T-helper 17 cell (primary cell): ENCODE measurements at regions not wholly inside any gene's neighbourhood (a gene's known extent, or its start where the extent isn't known, plus 50 kb on each side); places are given as distances from the start of the nearest gene placed in this dataset.

ENCODE experiments used
- ATAC-seq: fragments of 150-1000 bp; cut with Tn5 transposase; 2 replicates; pipeline ENCODE4 v1.10.0; 2021; ENCODE audit warnings: mild to moderate bottlenecking, moderate library complexity
- DNase-seq, 3 donors: peaks; one replicate each; pipeline versions ENCODE4 v3.0.0 to v3.0.0-alpha.2; 2020 to 2021
- H3K9me3 ChIP-seq: one replicate; pipeline ENCODE4 v1.7.0; 2013; ENCODE audit warnings: low read length, mild to moderate bottlenecking; ENCODE audit not compliant: control insufficient read depth, poor library complexity, severe bottlenecking
- H3K27ac Mint-ChIP-seq: one replicate; pipeline ENCODE4 v1.8.0; 2022; ENCODE audit warnings: mild to moderate bottlenecking, moderate library complexity, mixed read lengths
- H3K27me3 Mint-ChIP-seq: one replicate; pipeline ENCODE4 v1.8.0; 2022; ENCODE audit warnings: mixed read lengths
- H3K36me3 Mint-ChIP-seq: one replicate; pipeline ENCODE4 v1.8.0; 2022; ENCODE audit warnings: low read depth, mixed read lengths
- H3K4me1 Mint-ChIP-seq: one replicate; pipeline ENCODE4 v1.8.0; 2022; ENCODE audit warnings: mild to moderate bottlenecking, mixed read lengths
- H3K4me3 Mint-ChIP-seq: one replicate; pipeline ENCODE4 v1.8.0; 2022; ENCODE audit warnings: mild to moderate bottlenecking, moderate library complexity, mixed read lengths

DNA sequence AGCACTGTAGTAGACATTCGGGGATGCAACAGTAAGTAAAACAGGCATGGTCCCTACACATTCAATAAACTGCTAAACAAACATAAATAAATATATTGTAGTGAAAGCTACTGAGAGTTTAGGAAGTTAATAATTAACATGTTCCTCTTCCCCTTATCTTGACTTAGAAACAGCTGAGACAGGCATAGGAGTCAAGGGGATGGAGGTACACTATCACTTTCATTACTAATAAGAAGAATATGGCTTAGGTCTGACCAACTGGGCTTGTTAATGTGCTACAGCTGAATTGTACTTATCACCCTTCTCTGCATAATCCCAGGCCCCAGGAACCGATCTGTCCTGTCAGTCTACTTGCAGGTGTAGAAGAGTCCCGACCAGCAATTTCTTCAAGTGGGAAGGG lies 116.3 kb upstream of the DAZL start:
- peaks cover 2% of the 10 kb centered on the region for H3K36me3 Mint-ChIP-seq
- no peak overlapping the region for H3K27ac Mint-ChIP-seq
- H3K4me3 Mint-ChIP-seq, result no peak overlapping the region
- peaks cover 14% of the 10 kb centered on the region for H3K27me3 Mint-ChIP-seq
- ATAC-seq (no peak), DNase-seq (no peak)
- H3K9me3 ChIP-seq, result no peaks in the 10 kb centered on the region
- no peaks in the 10 kb centered on the region for H3K4me1 Mint-ChIP-seq

GRCh38 chr3:16723978-16724377 lies 118.8 kb upstream of the DAZL start:
- Mint-ChIP-seq H3K27ac (no peak overlapping the region), H3K36me3 (peaks cover 2% of the 10 kb centered on the region), H3K4me3 (no peak overlapping the region), H3K4me1 (no peaks in the 10 kb centered on the region), H3K27me3 (peaks cover 10% of the 10 kb centered on the region)
- DNase-seq (no peak), ATAC-seq (no peak)
- H3K9me3 ChIP-seq, result no peaks in the 10 kb centered on the region

- H3K27ac Mint-ChIP-seq, result no peak overlapping the region
- no peak overlapping the region for H3K4me3 Mint-ChIP-seq
- peaks cover 10% of the 10 kb centered on the region for H3K27me3 Mint-ChIP-seq
- no peaks in the 10 kb centered on the region for H3K9me3 ChIP-seq
- ATAC-seq (no peak), DNase-seq (no peak)
- H3K4me1 Mint-ChIP-seq, result no peaks in the 10 kb centered on the region
- peaks cover 2% of the 10 kb centered on the region for H3K36me3 Mint-ChIP-seq
These were observed 119.3 kb upstream of the DAZL start for GRCh38 chr3:16724487-16724886.

DNA sequence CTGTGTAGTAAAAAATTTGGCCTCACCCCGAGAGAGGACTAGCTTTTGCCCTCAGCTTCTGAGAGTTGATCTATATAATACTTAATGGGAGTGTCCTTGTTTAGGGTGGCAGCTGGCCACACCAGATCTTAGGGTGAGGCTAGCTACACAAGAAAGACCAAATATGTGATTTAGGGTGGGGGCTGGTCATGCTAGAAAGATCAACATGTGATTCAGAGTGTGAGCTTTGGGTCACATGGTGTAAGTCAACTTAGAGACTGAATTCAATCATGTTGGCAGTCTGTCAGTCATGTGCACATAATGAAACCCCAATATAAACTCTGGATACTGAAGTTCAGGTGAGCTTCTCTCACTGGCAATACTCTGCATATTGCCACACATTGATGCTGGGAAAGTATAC lies 120.7 kb upstream of the DAZL start:
- ATAC-seq (no peak), DNase-seq (no peak)
- no peaks in the 10 kb centered on the region for H3K4me1 Mint-ChIP-seq
- H3K27me3 Mint-ChIP-seq, result peaks cover 5% of the 10 kb centered on the region
- no peak overlapping the region for H3K27ac Mint-ChIP-seq
- no peaks in the 10 kb centered on the region for H3K9me3 ChIP-seq
- no peak overlapping the region for H3K4me3 Mint-ChIP-seq
- no peaks in the 10 kb centered on the region for H3K36me3 Mint-ChIP-seq

- Mint-ChIP-seq H3K4me3 (no peak overlapping the region), H3K36me3 (no peaks in the 10 kb centered on the region), H3K27me3 (no peaks in the 10 kb centered on the region), H3K27ac (no peak overlapping the region), H3K4me1 (no peaks in the 10 kb centered on the region)
- no peaks in the 10 kb centered on the region for H3K9me3 ChIP-seq
- DNase-seq, result no peak
- ATAC-seq, result no peak
These were observed 123.8 kb upstream of the DAZL start for GRCh38 chr3:16728770-16729745.

- Mint-ChIP-seq H3K36me3 (no peaks in the 10 kb centered on the region), H3K27ac (no peak overlapping the region), H3K27me3 (no peaks in the 10 kb centered on the region), H3K4me1 (no peaks in the 10 kb centered on the region), H3K4me3 (no peak overlapping the region)
- no peaks in the 10 kb centered on the region for H3K9me3 ChIP-seq
- DNase-seq (no peak), ATAC-seq (no peak)
These were observed 133.2 kb upstream of the DAZL start for GRCh38 chr3:16738451-16738850.

DNA sequence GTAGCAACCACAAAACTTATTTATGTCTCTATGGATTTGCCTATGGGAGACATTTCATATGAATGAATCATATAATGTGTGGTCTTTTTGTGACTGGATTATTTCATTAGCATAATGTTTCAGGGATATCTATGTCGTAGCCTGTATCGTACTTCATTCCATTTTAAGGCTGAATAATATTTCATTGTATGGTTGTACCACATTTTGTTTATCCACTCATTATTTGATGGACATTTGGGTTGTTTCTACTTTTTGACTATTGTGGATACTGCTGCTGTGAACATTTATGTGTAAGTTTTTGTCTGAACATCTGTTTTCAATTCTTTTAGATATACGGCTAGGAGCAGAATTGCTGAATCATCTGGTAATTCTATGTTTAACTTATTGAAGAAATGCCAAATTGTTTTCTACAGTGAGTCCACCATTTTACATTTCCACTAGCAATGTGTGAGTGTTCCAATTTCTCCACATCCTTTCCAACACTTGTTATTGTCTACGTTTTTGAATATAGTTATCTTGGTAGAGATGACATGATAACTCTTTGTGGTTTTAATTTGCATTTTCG lies 134.4 kb upstream of the DAZL start:
- Mint-ChIP-seq H3K27me3 (no peaks in the 10 kb centered on the region), H3K4me3 (no peak overlapping the region), H3K36me3 (no peaks in the 10 kb centered on the region), H3K27ac (no peak overlapping the region), H3K4me1 (no peaks in the 10 kb centered on the region)
- H3K9me3 ChIP-seq, result no peaks in the 10 kb centered on the region
- no peak for ATAC-seq
- no peak for DNase-seq

GRCh38 chr3:16740515-16740914 lies 135.3 kb upstream of the DAZL start:
- Mint-ChIP-seq H3K36me3 (no peaks in the 10 kb centered on the region), H3K27me3 (no peaks in the 10 kb centered on the region), H3K27ac (no peak overlapping the region), H3K4me3 (no peak overlapping the region), H3K4me1 (no peaks in the 10 kb centered on the region)
- ATAC-seq (no peak), DNase-seq (no peak)
- H3K9me3 ChIP-seq, result no peaks in the 10 kb centered on the region

- no peaks in the 10 kb centered on the region for H3K36me3 Mint-ChIP-seq
- ATAC-seq (no peak), DNase-seq (no peak)
- H3K4me3 Mint-ChIP-seq, result no peak overlapping the region
- H3K9me3 ChIP-seq, result no peaks in the 10 kb centered on the region
- H3K27me3 Mint-ChIP-seq, result peaks cover 5% of the 10 kb centered on the region
- H3K27ac Mint-ChIP-seq, result no peak overlapping the region
- no peaks in the 10 kb centered on the region for H3K4me1 Mint-ChIP-seq
These were observed 136.0 kb upstream of the DAZL start for GRCh38 chr3:16741103-16741758.

GRCh38 chr3:16741890-16742289 lies 136.7 kb upstream of the DAZL start:
- DNase-seq (no peak), ATAC-seq (no peak)
- peaks cover 5% of the 10 kb centered on the region for H3K27me3 Mint-ChIP-seq
- H3K4me3 Mint-ChIP-seq, result no peak overlapping the region
- no peaks in the 10 kb centered on the region for H3K4me1 Mint-ChIP-seq
- H3K9me3 ChIP-seq, result no peaks in the 10 kb centered on the region
- H3K27ac Mint-ChIP-seq, result no peak overlapping the region
- no peaks in the 10 kb centered on the region for H3K36me3 Mint-ChIP-seq

- H3K9me3 ChIP-seq, result no peaks in the 10 kb centered on the region
- Mint-ChIP-seq H3K4me1 (no peaks in the 10 kb centered on the region), H3K36me3 (no peaks in the 10 kb centered on the region), H3K27ac (no peak overlapping the region), H3K4me3 (no peak overlapping the region), H3K27me3 (peaks cover 5% of the 10 kb centered on the region)
- no peak for ATAC-seq
- DNase-seq, result no peak
These were observed 138.1 kb upstream of the DAZL start for GRCh38 chr3:16743276-16743675.

- H3K9me3 ChIP-seq, result no peaks in the 10 kb centered on the region
- Mint-ChIP-seq H3K4me3 (no peak overlapping the region), H3K36me3 (peaks cover 2% of the 10 kb centered on the region), H3K27ac (no peak overlapping the region), H3K4me1 (peaks cover 5% of the 10 kb centered on the region), H3K27me3 (no peaks in the 10 kb centered on the region)
- no peak for ATAC-seq
- DNase-seq, result no peak
These were observed 125.4 kb upstream of the PLCL2 start for GRCh38 chr3:16759227-16759903.

DNA sequence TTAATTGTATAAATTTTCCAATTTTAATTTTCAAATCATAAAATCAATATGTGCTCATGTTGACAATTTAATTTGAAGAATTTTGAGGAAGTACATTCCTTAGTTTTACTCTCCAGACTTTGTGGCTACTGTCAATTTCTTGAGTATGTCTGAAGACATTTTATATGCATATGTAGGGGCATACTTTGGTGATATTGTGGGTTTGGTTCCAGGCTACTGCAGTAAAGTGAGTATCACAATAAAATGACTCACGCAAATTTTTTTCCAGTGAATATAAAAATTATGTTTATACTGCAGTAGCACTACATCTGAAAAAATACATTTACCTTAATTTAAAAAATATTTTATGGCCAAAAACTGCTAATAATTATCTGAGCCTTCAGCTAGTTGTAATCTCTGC lies 123.2 kb upstream of the PLCL2 start:
- Mint-ChIP-seq H3K4me1 (peaks cover 8% of the 10 kb centered on the region), H3K27me3 (no peaks in the 10 kb centered on the region), H3K36me3 (peaks cover 4% of the 10 kb centered on the region), H3K27ac (no peak overlapping the region), H3K4me3 (no peak overlapping the region)
- no peak for DNase-seq
- ATAC-seq, result no peak
- no peaks in the 10 kb centered on the region for H3K9me3 ChIP-seq
